Keratinocyte (primary cell): ENCODE measurements at regions not wholly inside any gene's neighbourhood (a gene's known extent, or its start where the extent isn't known, plus 50 kb on each side); places are given as distances from the start of the nearest gene placed in this dataset.

Experiments used
- DNase-seq: peaks from one replicate; pipeline ENCODE4 v3.0.0-alpha.2; 2011; ENCODE audit warnings: low read depth, missing footprints, low spot score
- FAIRE-seq: peaks from 2 replicates; lab custom pipeline; 2011; peaks lifted over from hg19 to GRCh38; lab: Jason Lieb, UNC
- H2AFZ ChIP-seq: 2 replicates; pipeline ENCODE4 v1.6.0; 2012; ENCODE audit warnings: low read length, control low read depth, inconsistent platforms; ENCODE audit not compliant: control insufficient read depth
- H3K27ac ChIP-seq: 2 replicates; pipeline ENCODE4 v1.5.1; 2011; ENCODE audit warnings: low read length; ENCODE audit not compliant: control insufficient read depth, insufficient read depth
- H3K27me3 ChIP-seq: 3 replicates; pipeline ENCODE4 v1.6.0; 2011; ENCODE audit warnings: low read length; ENCODE audit not compliant: control insufficient read depth, insufficient read depth; ENCODE audit errors: extremely low read depth
- H3K36me3 ChIP-seq, 2 experiments: 2 replicates in 1 of 2; 3 replicates in 1 of 2; pipeline ENCODE4 v1.5.1; 2011; ENCODE audit warnings: low read length in 2 of 2, mild to moderate bottlenecking in 1 of 2; ENCODE audit not compliant: control insufficient read depth in 2 of 2, insufficient read depth in 2 of 2; ENCODE audit errors: extremely low read depth in 1 of 2
- H3K4me1 ChIP-seq: 3 replicates; pipeline ENCODE4 v1.5.1; 2011; ENCODE audit warnings: low read length; ENCODE audit not compliant: control insufficient read depth, insufficient read depth; ENCODE audit errors: extremely low read depth
- H3K4me2 ChIP-seq: 3 replicates; pipeline ENCODE4 v1.6.0; 2011; ENCODE audit warnings: low read depth, low read length; ENCODE audit not compliant: control insufficient read depth, insufficient read depth; ENCODE audit errors: extremely low read depth
- H3K4me3 ChIP-seq, 3 experiments: fragments of 200-600 bp in 1 of 3; sonication (generic) in 1 of 3; 2 replicates in 2 of 3; 3 replicates in 1 of 3; pipeline ENCODE4 v1.5.1; 2011 to 2016; ENCODE audit warnings: low read length in 3 of 3, mild to moderate bottlenecking in 3 of 3, control low read depth in 2 of 3, inconsistent platforms in 1 of 3, low read depth in 1 of 3, mixed read lengths in 1 of 3, mixed run types in 1 of 3, moderate library complexity in 1 of 3; ENCODE audit not compliant: control insufficient read depth in 2 of 3, insufficient read depth in 2 of 3; ENCODE audit errors: extremely low read depth in 1 of 3
- H3K79me2 ChIP-seq: 2 replicates; pipeline ENCODE4 v1.6.0; 2012; ENCODE audit warnings: low read length; ENCODE audit not compliant: control insufficient read depth, insufficient read depth
- H3K9ac ChIP-seq: 3 replicates; pipeline ENCODE4 v1.6.0; 2011; ENCODE audit warnings: low read length; ENCODE audit not compliant: control insufficient read depth, insufficient read depth; ENCODE audit errors: extremely low read depth
- H3K9me1 ChIP-seq: 3 replicates; pipeline ENCODE4 v1.6.0; 2011; ENCODE audit warnings: low read length; ENCODE audit not compliant: control insufficient read depth, insufficient read depth; ENCODE audit errors: extremely low read depth
- H3K9me3 ChIP-seq: 2 replicates; pipeline ENCODE4 v1.5.1; 2012; ENCODE audit warnings: low read depth, low read length; ENCODE audit not compliant: control insufficient read depth
- H4K20me1 ChIP-seq: 3 replicates; pipeline ENCODE4 v1.6.0; 2011; ENCODE audit warnings: low read length; ENCODE audit not compliant: control insufficient read depth, insufficient read depth; ENCODE audit errors: extremely low read depth
- EZH2 ChIP-seq: IDR thresholded peaks from one replicate; pipeline ENCODE4 v1.6.1; 2012; ENCODE audit warnings: inconsistent platforms, mild to moderate bottlenecking, low read length, moderate library complexity
- dilution Hi-C: fragments of 300-500 bp; cut with MboI; formaldehyde crosslinking; loops from one replicate; pipeline ENCODE4 v1.7.0; 2020; ENCODE audit warnings: low sequenced_read_pairs; ENCODE audit not compliant: extremely low pct_ligation_motif_present
- TF ChIP-seq, protein P1 (sequence below), 3 experiments: IDR thresholded peaks in 1 of 3; conservative IDR thresholded peaks in 1 of 3; optimal IDR thresholded peaks in 1 of 3; 2 replicates in 2 of 3; 3 replicates in 1 of 3; pipeline versions ENCODE3 to v1.5.1; 2011; ENCODE audit warnings: low read length in 3 of 3, mild to moderate bottlenecking in 3 of 3, moderate library complexity in 2 of 3, control low read depth in 1 of 3, inconsistent platforms in 1 of 3; ENCODE audit not compliant: insufficient read depth in 2 of 3; ENCODE audit errors: extremely low read depth in 1 of 3

DNA sequence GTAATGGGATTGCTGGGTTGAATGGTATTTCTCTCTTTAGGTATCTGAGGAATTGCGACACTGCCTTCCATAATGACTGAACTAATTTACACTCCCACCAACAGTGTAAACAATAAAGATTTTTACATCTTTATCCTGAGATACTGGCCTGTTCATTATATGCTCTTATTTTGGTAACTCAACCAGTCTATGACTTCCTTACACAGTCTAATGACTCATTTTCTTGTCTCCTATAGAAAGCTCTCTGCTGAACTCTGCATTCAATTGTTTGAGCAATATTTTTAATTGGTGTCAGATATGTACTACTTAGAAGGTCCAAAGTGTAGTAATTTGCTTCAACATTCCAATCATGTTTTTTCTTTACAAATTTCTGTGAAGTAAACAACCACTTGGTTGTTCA lies 1351.8 kb downstream of the FSCB start:
- FAIRE-seq = no peak
- dilution Hi-C loops = no loop called here

DNA sequence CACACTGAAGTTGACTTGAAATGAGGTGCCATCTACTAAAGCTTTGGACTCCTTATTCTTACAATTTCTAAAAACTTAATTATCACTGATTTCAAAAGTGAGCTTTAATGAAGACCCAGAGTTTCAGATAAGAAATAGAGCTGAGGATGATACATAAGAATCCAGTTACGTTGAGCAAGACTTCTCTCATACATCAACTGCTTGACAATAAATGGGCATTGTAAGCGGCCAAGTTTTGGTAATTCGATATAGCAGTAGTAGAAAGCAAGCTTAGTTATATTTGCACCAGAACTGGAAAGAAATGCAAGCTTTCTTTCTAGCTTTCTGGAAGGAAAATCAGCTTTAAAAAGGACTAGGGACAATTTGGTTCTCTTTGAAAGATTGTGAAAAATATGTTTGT lies 1359.6 kb downstream of the FSCB start:
- Histone ChIP-seq H3K9me3 (no peaks in the 10 kb centered on the region), H4K20me1 (no peaks in the 10 kb centered on the region), H3K79me2 (no peaks in the 10 kb centered on the region), H3K4me3 (no peak overlapping the region), H3K36me3 (no peaks in the 10 kb centered on the region), H2AFZ (no peak overlapping the region), H3K4me1 (no peaks in the 10 kb centered on the region), H3K9ac (no peak overlapping the region), H3K9me1 (no peaks in the 10 kb centered on the region), H3K27ac (no peak overlapping the region), H3K27me3 (no peaks in the 10 kb centered on the region), H3K4me2 (no peak overlapping the region)
- no peak for TF ChIP-seq EZH2
- TF ChIP-seq, protein P1, sequence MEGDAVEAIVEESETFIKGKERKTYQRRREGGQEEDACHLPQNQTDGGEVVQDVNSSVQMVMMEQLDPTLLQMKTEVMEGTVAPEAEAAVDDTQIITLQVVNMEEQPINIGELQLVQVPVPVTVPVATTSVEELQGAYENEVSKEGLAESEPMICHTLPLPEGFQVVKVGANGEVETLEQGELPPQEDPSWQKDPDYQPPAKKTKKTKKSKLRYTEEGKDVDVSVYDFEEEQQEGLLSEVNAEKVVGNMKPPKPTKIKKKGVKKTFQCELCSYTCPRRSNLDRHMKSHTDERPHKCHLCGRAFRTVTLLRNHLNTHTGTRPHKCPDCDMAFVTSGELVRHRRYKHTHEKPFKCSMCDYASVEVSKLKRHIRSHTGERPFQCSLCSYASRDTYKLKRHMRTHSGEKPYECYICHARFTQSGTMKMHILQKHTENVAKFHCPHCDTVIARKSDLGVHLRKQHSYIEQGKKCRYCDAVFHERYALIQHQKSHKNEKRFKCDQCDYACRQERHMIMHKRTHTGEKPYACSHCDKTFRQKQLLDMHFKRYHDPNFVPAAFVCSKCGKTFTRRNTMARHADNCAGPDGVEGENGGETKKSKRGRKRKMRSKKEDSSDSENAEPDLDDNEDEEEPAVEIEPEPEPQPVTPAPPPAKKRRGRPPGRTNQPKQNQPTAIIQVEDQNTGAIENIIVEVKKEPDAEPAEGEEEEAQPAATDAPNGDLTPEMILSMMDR (optimal IDR thresholded peaks at IDR 0.05 in 1 of 3, IDR thresholded peaks at IDR 0.05 in 1 of 3, conservative IDR thresholded peaks at IDR 0.05 in 1 of 3; ENCODE audit: extremely low read depth in 1 of 3, insufficient read depth in 2 of 3, low read length in 3 of 3) = no peak
- FAIRE-seq (no peak), DNase-seq (no peak)
- dilution Hi-C loops = no loop called here

More for the DNA sequence above, 1351.8 kb downstream of the FSCB start:
- Histone ChIP-seq H3K27ac (no peak overlapping the region), H3K27me3 (no peaks in the 10 kb centered on the region), H3K4me2 (no peak overlapping the region), H3K9ac (no peak overlapping the region), H3K9me3 (no peaks in the 10 kb centered on the region), H3K79me2 (no peaks in the 10 kb centered on the region), H3K9me1 (no peaks in the 10 kb centered on the region), H3K4me3 (no peak overlapping the region), H2AFZ (no peak overlapping the region), H4K20me1 (no peaks in the 10 kb centered on the region), H3K4me1 (no peaks in the 10 kb centered on the region), H3K36me3 (no peaks in the 10 kb centered on the region)
- no peak for TF ChIP-seq EZH2
- TF ChIP-seq, protein P1 (optimal IDR thresholded peaks at IDR 0.05 in 1 of 3, IDR thresholded peaks at IDR 0.05 in 1 of 3, conservative IDR thresholded peaks at IDR 0.05 in 1 of 3; ENCODE audit: extremely low read depth in 1 of 3, insufficient read depth in 2 of 3, low read length in 3 of 3) = no peak
- DNase-seq = no peak
